ENCODE measurements at regions not wholly inside any gene's neighbourhood (a gene's known extent, or its start where the extent isn't known, plus 50 kb on each side); places are given as distances from the start of the nearest gene placed in this dataset.

DNA sequence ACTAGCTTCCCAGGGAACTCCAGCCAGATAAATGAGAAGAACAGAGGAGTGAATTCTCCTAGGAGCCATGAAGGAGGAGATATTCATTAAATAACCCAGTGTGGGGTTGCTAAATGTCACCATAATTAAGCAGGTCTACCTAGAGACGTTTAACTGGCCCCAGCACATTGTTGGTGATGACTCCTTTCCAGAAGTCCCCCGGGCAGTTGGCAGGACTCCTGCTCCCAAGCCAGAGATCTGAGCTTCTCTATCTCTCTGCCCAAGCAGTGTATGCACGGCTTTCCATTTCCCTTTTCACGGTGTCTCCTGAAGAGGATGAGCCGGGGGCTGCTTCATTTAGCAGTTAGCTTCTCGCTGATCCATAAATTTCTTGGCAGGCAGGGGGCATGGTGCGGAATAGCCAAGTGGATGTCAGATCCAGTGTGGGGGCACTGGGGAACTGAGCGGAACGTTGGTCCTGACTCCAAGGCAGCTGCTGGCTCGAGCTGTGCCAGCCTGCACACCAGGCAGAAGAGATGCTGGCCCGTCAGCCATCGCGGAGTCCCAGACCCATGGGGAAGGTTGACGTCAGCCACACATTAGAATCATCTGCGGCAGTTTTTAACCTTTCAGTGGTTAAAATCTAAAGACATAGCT is 142.0 kb upstream of the NPY start:
- DNase-seq (ENCODE audit: low spot score), result no peak
- TF ChIP-seq, protein P1, sequence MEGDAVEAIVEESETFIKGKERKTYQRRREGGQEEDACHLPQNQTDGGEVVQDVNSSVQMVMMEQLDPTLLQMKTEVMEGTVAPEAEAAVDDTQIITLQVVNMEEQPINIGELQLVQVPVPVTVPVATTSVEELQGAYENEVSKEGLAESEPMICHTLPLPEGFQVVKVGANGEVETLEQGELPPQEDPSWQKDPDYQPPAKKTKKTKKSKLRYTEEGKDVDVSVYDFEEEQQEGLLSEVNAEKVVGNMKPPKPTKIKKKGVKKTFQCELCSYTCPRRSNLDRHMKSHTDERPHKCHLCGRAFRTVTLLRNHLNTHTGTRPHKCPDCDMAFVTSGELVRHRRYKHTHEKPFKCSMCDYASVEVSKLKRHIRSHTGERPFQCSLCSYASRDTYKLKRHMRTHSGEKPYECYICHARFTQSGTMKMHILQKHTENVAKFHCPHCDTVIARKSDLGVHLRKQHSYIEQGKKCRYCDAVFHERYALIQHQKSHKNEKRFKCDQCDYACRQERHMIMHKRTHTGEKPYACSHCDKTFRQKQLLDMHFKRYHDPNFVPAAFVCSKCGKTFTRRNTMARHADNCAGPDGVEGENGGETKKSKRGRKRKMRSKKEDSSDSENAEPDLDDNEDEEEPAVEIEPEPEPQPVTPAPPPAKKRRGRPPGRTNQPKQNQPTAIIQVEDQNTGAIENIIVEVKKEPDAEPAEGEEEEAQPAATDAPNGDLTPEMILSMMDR (IDR thresholded peaks at IDR 0.05; ENCODE audit: borderline replicate concordance, control extremely low read depth, extremely low read depth, insufficient read depth, missing control alignments), result no peak
- in situ Hi-C loops (cut with MboI; ENCODE audit: low sequenced_read_pairs, unreplicated experiment), result no loop called here

DNA sequence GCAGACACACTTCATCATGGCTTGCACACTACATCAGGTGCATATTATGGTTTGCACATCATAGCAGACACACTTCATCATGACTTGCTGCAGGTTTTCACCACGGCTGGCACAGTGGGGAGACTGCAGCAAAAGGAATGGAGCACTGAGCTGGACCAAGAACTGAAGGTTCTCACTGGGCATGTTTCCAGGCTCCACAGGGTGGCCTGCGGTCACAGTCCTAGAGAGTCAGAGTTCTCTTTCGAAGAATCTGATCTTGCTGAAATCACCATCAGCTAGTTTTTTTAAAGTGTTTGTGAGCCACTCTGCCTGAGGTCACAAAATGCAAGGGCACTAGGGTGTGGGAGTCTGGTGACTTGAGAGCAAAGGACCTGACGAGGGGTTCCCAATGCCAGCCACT is 140.4 kb upstream of the NPY start:
- no peak for DNase-seq (ENCODE audit: low spot score)
- TF ChIP-seq, protein P1 (IDR thresholded peaks at IDR 0.05; ENCODE audit: borderline replicate concordance, control extremely low read depth, extremely low read depth, insufficient read depth, missing control alignments), result no peak
- in situ Hi-C loops (cut with MboI; ENCODE audit: low sequenced_read_pairs, unreplicated experiment), result no loop called here

DNA sequence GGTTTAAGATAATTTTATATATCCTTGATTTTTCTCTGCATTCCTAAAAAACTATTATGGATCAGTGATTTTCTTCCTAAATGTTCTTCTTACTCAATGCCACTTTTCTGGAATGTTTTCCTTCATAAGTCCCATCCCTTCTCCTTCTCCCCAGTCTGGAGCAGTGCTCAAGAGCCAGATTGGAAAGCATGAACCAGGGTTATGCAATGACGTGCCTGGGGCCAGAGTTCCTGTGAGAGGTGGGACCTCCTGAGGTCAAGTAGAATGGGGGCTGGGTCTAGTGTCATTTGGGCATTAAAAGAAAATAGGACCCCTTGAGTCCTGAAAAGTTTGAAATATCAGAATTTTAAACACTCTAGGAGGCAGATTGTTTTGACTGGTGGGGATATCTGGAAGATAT is 132.0 kb upstream of the NPY start:
- in situ Hi-C loops (cut with MboI; ENCODE audit: low sequenced_read_pairs, unreplicated experiment), result no loop called here
- no peak for DNase-seq (ENCODE audit: low spot score)
- TF ChIP-seq, protein P1 (IDR thresholded peaks at IDR 0.05; ENCODE audit: borderline replicate concordance, control extremely low read depth, extremely low read depth, insufficient read depth, missing control alignments), result no peak

DNA sequence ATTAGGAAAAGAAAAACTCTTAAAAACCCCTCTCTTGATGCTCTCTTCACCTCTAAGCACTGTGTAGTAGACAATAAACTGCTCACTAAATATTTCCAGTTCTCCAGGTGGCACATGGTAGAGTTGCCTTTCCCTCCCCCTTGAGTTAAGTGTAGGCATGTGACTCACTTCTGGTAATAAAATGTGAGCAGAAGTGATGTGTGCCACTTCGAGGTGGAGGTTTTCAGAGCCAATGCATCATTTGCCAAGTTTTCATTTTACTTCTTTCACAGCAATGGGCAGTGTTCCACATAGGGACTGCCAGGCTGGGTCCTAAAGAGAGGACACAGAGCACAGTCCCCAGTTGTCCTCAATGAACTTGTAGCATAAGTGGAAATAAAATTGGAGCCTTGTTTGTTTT is 131.6 kb upstream of the NPY start:
- TF ChIP-seq, protein P1 (IDR thresholded peaks at IDR 0.05; ENCODE audit: borderline replicate concordance, control extremely low read depth, extremely low read depth, insufficient read depth, missing control alignments), result no peak
- in situ Hi-C loops (cut with MboI; ENCODE audit: low sequenced_read_pairs, unreplicated experiment), result no loop called here

DNA sequence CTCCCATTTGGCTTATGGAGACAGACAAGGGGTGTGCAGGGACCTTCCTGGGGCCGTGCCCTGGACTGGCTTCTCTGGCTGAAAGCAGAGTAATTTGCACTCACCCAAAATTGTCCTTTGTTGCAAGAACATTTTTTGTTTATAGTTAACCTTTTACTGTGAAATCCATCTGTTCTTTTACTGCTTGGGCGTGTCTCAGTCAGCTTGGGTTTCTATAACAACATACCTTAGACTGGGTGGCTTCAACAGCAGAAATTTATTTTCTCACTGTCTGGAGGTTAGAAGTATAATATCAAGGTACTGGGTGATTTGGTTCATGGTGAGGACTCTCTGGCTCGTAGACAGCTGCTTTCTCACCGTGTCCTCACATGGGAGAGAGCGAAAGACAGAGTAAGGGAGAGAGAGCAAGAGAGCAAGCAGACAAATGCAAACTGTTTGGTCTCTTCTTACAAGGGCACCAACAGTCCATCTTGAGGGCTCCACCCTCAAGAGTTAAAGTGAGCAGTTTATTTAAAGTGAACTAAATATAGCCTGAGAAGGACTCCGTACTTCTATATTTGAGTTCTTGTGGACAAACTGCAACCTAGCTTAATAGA is 131.0 kb upstream of the NPY start:
- TF ChIP-seq, protein P1 (IDR thresholded peaks at IDR 0.05; ENCODE audit: borderline replicate concordance, control extremely low read depth, extremely low read depth, insufficient read depth, missing control alignments), result no peak
- DNase-seq (ENCODE audit: low spot score), result no peak
- in situ Hi-C loops (cut with MboI; ENCODE audit: low sequenced_read_pairs, unreplicated experiment), result no loop called here

More for the DNA sequence above, 131.6 kb upstream of the NPY start:
- DNase-seq (ENCODE audit: low spot score), result no peak

DNA sequence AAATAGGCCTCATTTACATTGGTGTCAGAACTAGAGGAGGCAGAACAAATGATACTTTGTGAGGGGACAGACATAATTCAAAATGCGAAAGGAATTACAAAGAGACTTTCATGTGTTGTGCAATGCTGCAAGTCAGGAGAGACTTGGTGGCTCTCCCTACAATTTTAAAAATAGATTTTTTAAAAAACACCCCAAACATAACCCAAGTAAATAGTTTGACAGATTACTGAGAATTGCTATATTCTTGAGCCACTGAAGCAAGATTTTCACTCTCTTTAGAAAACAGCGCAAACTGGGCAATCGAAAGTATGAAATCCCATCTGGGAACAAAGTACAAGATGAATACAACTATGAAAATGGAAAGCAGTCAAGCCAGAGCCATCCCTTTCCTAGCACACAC is 126.3 kb upstream of the NPY start:
- TF ChIP-seq, protein P1 (IDR thresholded peaks at IDR 0.05; ENCODE audit: borderline replicate concordance, control extremely low read depth, extremely low read depth, insufficient read depth, missing control alignments), result no peak
- no peak for DNase-seq (ENCODE audit: low spot score)
- in situ Hi-C loops (cut with MboI; ENCODE audit: low sequenced_read_pairs, unreplicated experiment), result no loop called here
